Fibroblast of lung (primary cell): ENCODE measurements at regions not wholly inside any gene's neighbourhood (a gene's known extent, or its start where the extent isn't known, plus 50 kb on each side); places are given as distances from the start of the nearest gene placed in this dataset.

Experiments used
- DNase-seq, 2 donors: peaks; one replicate each; pipeline versions ENCODE4 v3.0.0 to v3.0.0-alpha.2; 2010; ENCODE audit warnings: low read depth in 2 of 2
- H2AFZ ChIP-seq: 2 replicates; pipeline ENCODE4 v1.5.1; 2012; ENCODE audit warnings: low read length, control low read depth, inconsistent platforms
- H3K27ac ChIP-seq: 2 replicates; pipeline ENCODE4 v1.5.1; 2011; ENCODE audit warnings: low read length, control low read depth; ENCODE audit not compliant: insufficient read depth
- H3K27me3 ChIP-seq: 2 replicates; pipeline ENCODE4 v1.5.1; 2011; ENCODE audit warnings: mild to moderate bottlenecking, low read length; ENCODE audit not compliant: control insufficient read depth, insufficient read depth
- H3K36me3 ChIP-seq: 2 replicates; pipeline ENCODE4 v1.5.1; 2011; ENCODE audit warnings: low read length; ENCODE audit not compliant: control insufficient read depth, insufficient read depth
- H3K4me1 ChIP-seq: 2 replicates; pipeline ENCODE4 v1.5.1; 2011; ENCODE audit warnings: low read length; ENCODE audit not compliant: control insufficient read depth, insufficient read depth; ENCODE audit errors: extremely low read depth
- H3K4me2 ChIP-seq: 2 replicates; pipeline ENCODE4 v1.5.1; 2011; ENCODE audit warnings: low read length, control low read depth; ENCODE audit not compliant: insufficient read depth; ENCODE audit errors: extremely low read depth
- H3K4me3 ChIP-seq, 4 experiments: fragments of 200-600 bp in 1 of 4; sonication (generic) in 1 of 4; replicated peaks in 1 of 4; 2 replicates each; pipeline ENCODE4 v1.5.1; 2011 to 2016; ENCODE audit warnings: low read length in 4 of 4, low read depth in 3 of 4, mild to moderate bottlenecking in 3 of 4, control low read depth in 2 of 4, inconsistent platforms in 1 of 4, mixed read lengths in 1 of 4; ENCODE audit not compliant: insufficient read depth in 1 of 4; ENCODE audit errors: control extremely low read depth in 1 of 4
- H3K79me2 ChIP-seq: 2 replicates; pipeline ENCODE4 v1.5.1; 2012; ENCODE audit warnings: mild to moderate bottlenecking, low read length, inconsistent platforms; ENCODE audit not compliant: control insufficient read depth, insufficient read depth
- H3K9ac ChIP-seq: 2 replicates; pipeline ENCODE4 v1.5.1; 2011; ENCODE audit warnings: mild to moderate bottlenecking, low read length, control low read depth; ENCODE audit not compliant: insufficient read depth
- H3K9me3 ChIP-seq: 2 replicates; pipeline ENCODE4 v1.5.1; 2012; ENCODE audit warnings: low read depth, low read length; ENCODE audit not compliant: control insufficient read depth, insufficient read depth
- H4K20me1 ChIP-seq: 2 replicates; pipeline ENCODE4 v1.5.1; 2011; ENCODE audit warnings: low read length; ENCODE audit not compliant: control insufficient read depth, insufficient read depth; ENCODE audit errors: extremely low read depth
- CTCF ChIP-seq, 2 donors: IDR thresholded peaks in 1 of 2; conservative IDR thresholded peaks in 1 of 2; 1 replicate in 1 of 2; 2 replicates in 1 of 2; pipeline ENCODE4 v1.5.1; 2011 to 2012; ENCODE audit warnings: low read length in 2 of 2, control low read depth in 1 of 2, inconsistent platforms in 1 of 2, low read depth in 1 of 2, mild to moderate bottlenecking in 1 of 2
- EZH2 ChIP-seq: IDR thresholded peaks from 2 replicates; pipeline ENCODE4 v1.5.1; 2012; ENCODE audit warnings: low read length, control low read depth, mild to moderate bottlenecking; ENCODE audit errors: missing control alignments

GRCh38 chr4:171650543-171650942 is 162.7 kb upstream of the GALNTL6 start:
- no peak for DNase-seq

GRCh38 chr4:171648926-171649325 is 164.3 kb upstream of the GALNTL6 start:
- H3K9me3 ChIP-seq: no peaks in the 10 kb centered on the region
- H3K36me3 ChIP-seq: no peaks in the 10 kb centered on the region
- H3K4me3 ChIP-seq: no peak overlapping the region
- H3K27ac ChIP-seq: no peak overlapping the region
- DNase-seq: no peak
- no peak overlapping the region for H3K9ac ChIP-seq
- no peaks in the 10 kb centered on the region for H3K27me3 ChIP-seq
- H3K4me2 ChIP-seq: no peak overlapping the region
- H4K20me1 ChIP-seq: no peaks in the 10 kb centered on the region
- no peak overlapping the region for H2AFZ ChIP-seq
- TF ChIP-seq EZH2 (no peak), CTCF (conservative IDR thresholded peaks at IDR 0.05 in 1 of 2, IDR thresholded peaks at IDR 0.05 in 1 of 2; ENCODE audit: low read depth in 1 of 2, low read length in 2 of 2) (no peak)
- H3K79me2 ChIP-seq: no peaks in the 10 kb centered on the region
- H3K4me1 ChIP-seq: no peaks in the 10 kb centered on the region

More at GRCh38 chr4:171650543-171650942, 162.7 kb upstream of the GALNTL6 start:
- Histone ChIP-seq H3K4me1 (no peaks in the 10 kb centered on the region), H3K4me3 (no peak overlapping the region), H3K79me2 (no peaks in the 10 kb centered on the region), H3K9ac (no peak overlapping the region), H3K27me3 (no peaks in the 10 kb centered on the region), H3K36me3 (no peaks in the 10 kb centered on the region), H3K4me2 (no peak overlapping the region), H2AFZ (no peak overlapping the region), H4K20me1 (no peaks in the 10 kb centered on the region), H3K9me3 (no peaks in the 10 kb centered on the region), H3K27ac (no peak overlapping the region)
- TF ChIP-seq CTCF (conservative IDR thresholded peaks at IDR 0.05 in 1 of 2, IDR thresholded peaks at IDR 0.05 in 1 of 2; ENCODE audit: low read depth in 1 of 2, low read length in 2 of 2): no peak
- no peak for TF ChIP-seq EZH2

- H3K9me3 ChIP-seq: no peaks in the 10 kb centered on the region
- no peak for DNase-seq
- H2AFZ ChIP-seq: no peak overlapping the region
- H3K27ac ChIP-seq: no peak overlapping the region
- no peaks in the 10 kb centered on the region for H3K79me2 ChIP-seq
- no peaks in the 10 kb centered on the region for H3K4me1 ChIP-seq
- no peak for TF ChIP-seq EZH2
- H4K20me1 ChIP-seq: no peaks in the 10 kb centered on the region
- H3K4me2 ChIP-seq: no peak overlapping the region
- H3K9ac ChIP-seq: no peak overlapping the region
- no peak overlapping the region for H3K4me3 ChIP-seq
- no peaks in the 10 kb centered on the region for H3K36me3 ChIP-seq
- H3K27me3 ChIP-seq: no peaks in the 10 kb centered on the region
These were observed 166.2 kb upstream of the GALNTL6 start for GRCh38 chr4:171646984-171647383.
